Coronary artery (tissue), 2 donors: ENCODE measurements at regions not wholly inside any gene's neighbourhood (a gene's known extent, or its start where the extent isn't known, plus 50 kb on each side); places are given as distances from the start of the nearest gene placed in this dataset.

Experiments used
- DNase-seq: peaks from one replicate; pipeline ENCODE4 v3.0.0-alpha.2; 2017; ENCODE audit warnings: low spot score
- H3K27ac ChIP-seq, 2 donors: fragments of 200-600 bp; sonication (generic); one replicate each; pipeline ENCODE4 v1.5.1; 2016 to 2019
- H3K4me3 ChIP-seq: fragments of 200-600 bp; sonication (generic); 2 replicates; pipeline ENCODE4 v1.5.1; 2016; ENCODE audit warnings: mild to moderate bottlenecking, moderate library complexity
- CTCF ChIP-seq: fragments of 200-600 bp; sonication (generic); IDR thresholded peaks from one replicate; pipeline ENCODE4 v1.5.1; 2019; ENCODE audit warnings: antibody characterized with exemption

GRCh38 chr22:22106855-22107254, 124.3 kb upstream of the TOP3B start:
- Histone ChIP-seq H3K27ac (no peak overlapping the region), H3K4me3 (no peak overlapping the region)
- no peak for TF ChIP-seq CTCF
- no peak for DNase-seq

- no peak overlapping the region for H3K4me3 ChIP-seq
- DNase-seq = no peak
- TF ChIP-seq CTCF = no peak
- H3K27ac ChIP-seq = no peak overlapping the region
These were observed 122.8 kb upstream of the TOP3B start for GRCh38 chr22:22105364-22105763.

- Histone ChIP-seq H3K27ac (no peak overlapping the region), H3K4me3 (no peak overlapping the region)
- no peak for DNase-seq
- no peak for TF ChIP-seq CTCF
These were observed 120.7 kb upstream of the TOP3B start for GRCh38 chr22:22103078-22103875.

- no peak for TF ChIP-seq CTCF
These were observed 117.5 kb upstream of the TOP3B start for GRCh38 chr22:22099833-22100812.

GRCh38 chr22:22099194-22099486, 116.6 kb upstream of the TOP3B start:
- no peak for DNase-seq
- H3K27ac ChIP-seq = no peak overlapping the region
- no peak for TF ChIP-seq CTCF
- H3K4me3 ChIP-seq = no peak overlapping the region

More at GRCh38 chr22:22099833-22100812, 117.5 kb upstream of the TOP3B start:
- no peak for DNase-seq
- H3K4me3 ChIP-seq = no peak overlapping the region
- H3K27ac ChIP-seq = no peak overlapping the region

- TF ChIP-seq CTCF = no peak
- DNase-seq = no peak
- H3K4me3 ChIP-seq = no peak overlapping the region
- no peak overlapping the region for H3K27ac ChIP-seq
These were observed 116.0 kb upstream of the TOP3B start for GRCh38 chr22:22098457-22099193.
